ENCODE measurements at regions not wholly inside any gene's neighbourhood (a gene's known extent, or its start where the extent isn't known, plus 50 kb on each side); places are given as distances from the start of the nearest gene placed in this dataset.

DNA sequence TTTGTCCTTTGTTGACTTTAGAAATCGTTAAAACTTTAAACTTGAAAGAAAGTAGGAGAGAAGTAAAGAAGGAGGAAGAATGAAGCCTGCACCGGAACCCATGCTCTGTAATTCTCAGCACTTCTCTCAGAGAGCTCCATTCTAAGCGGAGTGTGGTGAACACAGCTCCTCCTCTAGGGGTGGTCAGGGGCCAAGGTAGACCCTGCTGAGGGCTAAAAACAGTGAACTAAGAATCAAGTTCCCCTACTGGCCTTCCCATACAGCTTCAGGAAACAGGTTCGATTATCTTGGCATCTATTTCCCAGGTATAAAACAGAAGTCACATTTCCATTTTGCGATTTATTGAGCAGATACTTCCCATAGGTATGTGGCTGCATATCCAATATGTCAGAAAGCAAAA, 92.7 kb upstream of the ASAP2 start:
- no peaks in the 10 kb centered on the region for H3K9me3 Mint-ChIP-seq
- TF ChIP-seq, protein P1, sequence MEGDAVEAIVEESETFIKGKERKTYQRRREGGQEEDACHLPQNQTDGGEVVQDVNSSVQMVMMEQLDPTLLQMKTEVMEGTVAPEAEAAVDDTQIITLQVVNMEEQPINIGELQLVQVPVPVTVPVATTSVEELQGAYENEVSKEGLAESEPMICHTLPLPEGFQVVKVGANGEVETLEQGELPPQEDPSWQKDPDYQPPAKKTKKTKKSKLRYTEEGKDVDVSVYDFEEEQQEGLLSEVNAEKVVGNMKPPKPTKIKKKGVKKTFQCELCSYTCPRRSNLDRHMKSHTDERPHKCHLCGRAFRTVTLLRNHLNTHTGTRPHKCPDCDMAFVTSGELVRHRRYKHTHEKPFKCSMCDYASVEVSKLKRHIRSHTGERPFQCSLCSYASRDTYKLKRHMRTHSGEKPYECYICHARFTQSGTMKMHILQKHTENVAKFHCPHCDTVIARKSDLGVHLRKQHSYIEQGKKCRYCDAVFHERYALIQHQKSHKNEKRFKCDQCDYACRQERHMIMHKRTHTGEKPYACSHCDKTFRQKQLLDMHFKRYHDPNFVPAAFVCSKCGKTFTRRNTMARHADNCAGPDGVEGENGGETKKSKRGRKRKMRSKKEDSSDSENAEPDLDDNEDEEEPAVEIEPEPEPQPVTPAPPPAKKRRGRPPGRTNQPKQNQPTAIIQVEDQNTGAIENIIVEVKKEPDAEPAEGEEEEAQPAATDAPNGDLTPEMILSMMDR (IDR thresholded peaks at IDR 0.05), result no peak
- ATAC-seq (no peak), DNase-seq (no peak)
- ChIA-PET CTCF (interaction anchor here (0.6 to 1.2 kb wide), 4 partner anchors 11 to 1894 kb away, joined by 3 to 5 read pairs (median 3); no protein-coding TSS in a partner anchor), POLR2A (interaction anchor here (0.5 kb wide), 1 partner anchor 113 kb away, joined by 4 read pairs; no protein-coding TSS in a partner anchor)
- no peaks in the 10 kb centered on the region for H3K36me3 Mint-ChIP-seq (ENCODE audit: low read depth)
- no peak overlapping the region for H3K4me3 Mint-ChIP-seq
- H3K27me3 Mint-ChIP-seq, result peaks cover 4% of the 10 kb centered on the region
- no peaks in the 10 kb centered on the region for H3K4me1 Mint-ChIP-seq (ENCODE audit: low read depth)
- no peak overlapping the region for H3K27ac Mint-ChIP-seq
- intact Hi-C loops (cut with micrococcal nuclease), result no loop called here

DNA sequence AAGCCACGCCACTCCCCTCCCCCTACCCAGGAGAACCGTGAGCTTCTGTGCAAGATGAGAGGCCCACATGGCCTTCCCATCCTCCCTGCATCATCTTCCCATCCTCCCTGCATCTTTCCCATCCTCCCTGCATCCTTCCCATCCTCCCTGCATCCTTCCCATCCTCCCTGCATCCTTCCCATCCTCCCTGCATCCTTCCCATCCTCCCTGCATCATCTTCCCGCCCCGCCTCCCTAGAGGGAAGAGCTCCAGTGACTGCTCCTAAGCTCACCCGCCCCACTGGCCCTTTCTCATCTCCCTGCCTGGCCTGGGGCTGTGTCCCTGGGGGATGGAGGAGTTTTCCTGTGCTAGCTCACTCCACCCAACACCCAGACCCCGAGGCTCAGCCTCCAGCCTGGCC, 93.3 kb upstream of the ASAP2 start:
- Mint-ChIP-seq H3K27me3 (peaks cover 4% of the 10 kb centered on the region), H3K4me1 (ENCODE audit: low read depth) (no peaks in the 10 kb centered on the region), H3K27ac (no peak overlapping the region), H3K9me3 (no peaks in the 10 kb centered on the region), H3K4me3 (no peak overlapping the region), H3K36me3 (ENCODE audit: low read depth) (no peaks in the 10 kb centered on the region)
- TF ChIP-seq, protein P1 (IDR thresholded peaks at IDR 0.05), result no peak
- DNase-seq, result no peak
- no peak for ATAC-seq
- intact Hi-C loops (cut with micrococcal nuclease), result no loop called here
- CTCF ChIA-PET, result interaction anchor here (0.6 to 1.2 kb wide), 4 partner anchors 13 to 241 kb away, joined by 3 to 5 read pairs (median 4); no protein-coding TSS in a partner anchor
- POLR2A ChIA-PET, result interaction anchor here (0.5 kb wide), 1 partner anchor 113 kb away, joined by 4 read pairs; no protein-coding TSS in a partner anchor

DNA sequence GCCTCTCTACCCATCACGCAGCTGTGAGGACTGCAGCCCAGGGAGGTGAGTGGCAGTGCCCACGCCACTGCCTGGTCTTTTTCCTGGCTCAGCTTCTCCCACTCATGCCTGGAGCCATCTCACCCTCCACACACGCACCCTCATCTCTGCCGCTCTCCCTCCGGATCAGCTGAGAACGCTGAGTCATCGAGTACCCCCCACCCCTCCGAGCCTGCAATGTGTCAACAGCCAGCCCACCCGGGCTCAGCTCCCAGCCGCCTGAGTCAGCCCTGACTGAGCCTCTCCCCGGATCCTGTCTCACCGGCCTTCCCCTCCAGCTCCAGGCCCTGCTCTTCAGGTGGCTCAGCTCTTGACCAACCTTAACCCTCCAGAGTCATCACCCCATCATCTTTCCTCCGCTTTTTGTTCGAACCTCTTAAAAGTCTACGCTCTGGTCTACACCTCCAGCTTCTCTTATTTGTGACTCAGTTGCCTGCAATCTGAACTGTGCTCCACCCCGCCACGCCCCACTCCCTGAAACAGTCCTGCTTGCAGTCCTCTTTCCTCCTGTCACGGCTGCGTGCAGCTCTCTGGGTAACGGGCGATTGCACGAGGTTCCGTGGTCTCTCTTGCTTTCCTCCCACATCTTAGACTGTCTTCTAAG, 94.4 kb upstream of the ASAP2 start:
- CTCF ChIA-PET, result no interaction called here
- Mint-ChIP-seq H3K9me3 (no peaks in the 10 kb centered on the region), H3K27me3 (peaks cover 4% of the 10 kb centered on the region), H3K27ac (no peak overlapping the region), H3K36me3 (ENCODE audit: low read depth) (no peaks in the 10 kb centered on the region), H3K4me1 (ENCODE audit: low read depth) (no peaks in the 10 kb centered on the region), H3K4me3 (no peak overlapping the region)
- intact Hi-C loops (cut with micrococcal nuclease), result no loop called here
- POLR2A ChIA-PET, result no interaction called here
- ATAC-seq, result no peak
- peak; percentile 3 for DNase-seq
- TF ChIP-seq, protein P1 (IDR thresholded peaks at IDR 0.05), result no peak

DNA sequence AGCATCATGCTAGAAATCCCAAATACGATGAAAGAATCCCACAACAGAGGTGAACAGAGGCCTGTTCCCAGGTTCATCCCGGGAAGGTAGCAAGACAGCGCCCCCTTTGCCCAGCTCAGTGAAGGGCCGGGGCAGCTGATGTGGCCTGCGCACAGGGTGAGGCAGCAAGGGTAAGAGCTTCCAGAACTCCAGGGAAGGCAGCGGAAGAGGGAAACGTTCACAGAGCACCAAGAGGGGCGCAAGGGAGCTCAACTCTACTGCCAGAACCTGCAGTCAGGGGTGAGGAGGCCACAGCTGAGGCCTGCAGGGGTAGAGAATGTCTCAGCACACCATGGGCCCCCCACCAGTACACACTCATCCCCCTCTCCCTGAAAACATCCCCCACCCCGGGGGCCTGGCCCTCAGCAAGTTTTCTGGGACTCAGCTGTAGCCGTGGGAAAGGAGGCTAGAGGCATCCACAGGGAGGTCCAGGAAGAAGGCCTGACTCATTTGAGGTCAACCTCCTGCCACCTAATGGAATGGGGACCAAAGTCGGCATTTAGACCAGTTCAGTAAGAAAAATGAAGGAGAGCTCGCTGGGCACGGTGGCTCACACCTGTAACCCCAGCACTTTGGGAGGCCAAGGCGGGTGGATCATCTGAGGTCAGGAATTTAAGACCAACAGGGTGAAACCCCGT, 95.6 kb upstream of the ASAP2 start:
- ChIA-PET CTCF (no interaction called here), POLR2A (no interaction called here)
- intact Hi-C loops (cut with micrococcal nuclease), result no loop called here

More for the DNA sequence above, 95.6 kb upstream of the ASAP2 start:
- Mint-ChIP-seq H3K27me3 (peaks cover 4% of the 10 kb centered on the region), H3K9me3 (no peaks in the 10 kb centered on the region), H3K27ac (no peak overlapping the region), H3K4me3 (no peak overlapping the region), H3K4me1 (ENCODE audit: low read depth) (no peaks in the 10 kb centered on the region), H3K36me3 (ENCODE audit: low read depth) (no peaks in the 10 kb centered on the region)
- ATAC-seq, result no peak
- TF ChIP-seq, protein P1 (IDR thresholded peaks at IDR 0.05), result no peak
- DNase-seq, result no peak

Measured in activated CD8-positive, alpha-beta T cell treated with anti-CD3 and anti-CD28 coated beads for 36 hours (primary cell).